CD4-positive, alpha-beta T cell treated with Interleukin-17A for 4 hours (primary cell): ENCODE measurements at regions not wholly inside any gene's neighbourhood (a gene's known extent, or its start where the extent isn't known, plus 50 kb on each side); places are given as distances from the start of the nearest gene placed in this dataset.
"Not testable (repeated sequence)": the region's sequence is repeated elsewhere in the genome, so short reads cannot be mapped to it uniquely, and the experiment has no call there.

Source experiments
- DNase-seq: peaks from one replicate; pipeline ENCODE4 v3.0.0-alpha.2; 2020; ENCODE audit warnings: mixed read lengths

DNA sequence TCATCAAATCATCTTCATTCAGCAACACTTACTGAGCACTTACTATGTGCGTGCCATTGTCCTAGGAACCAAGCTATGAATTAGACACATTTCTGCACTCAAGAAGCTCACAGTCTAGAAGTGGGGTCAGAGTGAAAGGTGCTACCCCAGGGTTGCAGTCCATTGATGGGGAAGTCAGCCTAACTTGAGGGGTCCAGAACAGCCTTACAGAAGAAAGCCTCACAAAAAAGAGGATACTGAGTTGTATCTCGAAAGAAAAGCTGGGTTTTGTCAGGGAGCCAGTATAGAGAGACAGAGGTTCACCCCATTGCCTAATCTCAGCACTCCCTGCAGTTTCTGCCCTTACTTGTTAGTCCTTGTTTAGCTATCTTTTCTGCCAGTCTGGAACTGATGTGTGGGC, 153.1 kb upstream of the JUN start:
- DNase-seq, result no peak

DNA sequence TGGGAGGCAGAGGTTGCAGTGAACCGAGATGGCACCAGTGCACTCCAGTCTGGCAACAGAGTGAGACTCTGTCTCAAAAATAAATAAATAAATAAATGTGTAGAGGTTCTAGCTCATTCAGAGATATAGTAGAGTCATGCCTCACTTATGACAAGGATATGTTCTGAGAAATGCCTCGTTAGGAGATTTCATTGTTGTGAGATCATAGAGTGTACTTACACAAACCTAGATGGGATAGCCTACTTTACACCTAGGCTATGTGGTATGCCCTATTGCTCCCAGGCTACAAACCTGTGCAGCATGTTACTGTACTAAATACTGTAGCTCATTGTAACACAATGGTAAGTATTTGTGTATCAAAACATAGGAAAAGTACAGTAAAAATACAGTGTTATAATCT, 155.3 kb upstream of the JUN start:
- no peak for DNase-seq

DNA sequence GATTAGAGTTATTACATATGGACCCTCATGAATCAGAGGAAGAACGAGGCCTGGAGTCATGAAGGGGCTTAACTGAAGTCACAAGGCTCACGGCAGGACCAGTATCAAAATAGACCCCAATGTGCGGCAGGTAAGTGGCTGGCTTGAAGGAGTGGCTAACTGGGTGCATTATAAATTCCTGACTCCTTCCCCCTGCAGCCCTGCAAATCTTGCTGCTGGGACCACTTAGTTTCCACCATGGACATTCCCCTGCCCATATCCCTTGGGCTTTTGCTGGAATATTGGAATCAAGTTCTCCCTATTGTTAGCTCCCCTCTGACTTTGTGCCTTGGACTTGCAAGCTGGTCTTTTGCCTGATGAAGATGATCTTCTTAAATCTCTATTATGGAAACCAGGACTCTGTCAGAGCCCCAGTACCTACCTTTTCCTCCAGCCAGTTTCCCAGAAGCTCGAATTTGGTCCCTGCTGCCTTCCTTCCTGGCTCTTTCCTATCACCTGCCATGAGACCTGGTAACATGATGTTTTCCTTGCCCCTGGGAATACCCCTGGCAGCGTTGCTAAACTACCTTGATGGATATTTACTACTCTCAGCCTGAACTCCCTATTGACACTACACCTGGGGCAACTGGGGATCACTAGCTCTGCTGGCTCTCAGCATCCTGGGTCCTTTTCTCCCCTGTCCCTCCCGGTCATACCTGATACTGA, 156.0 kb upstream of the JUN start:
- no peak for DNase-seq

DNA sequence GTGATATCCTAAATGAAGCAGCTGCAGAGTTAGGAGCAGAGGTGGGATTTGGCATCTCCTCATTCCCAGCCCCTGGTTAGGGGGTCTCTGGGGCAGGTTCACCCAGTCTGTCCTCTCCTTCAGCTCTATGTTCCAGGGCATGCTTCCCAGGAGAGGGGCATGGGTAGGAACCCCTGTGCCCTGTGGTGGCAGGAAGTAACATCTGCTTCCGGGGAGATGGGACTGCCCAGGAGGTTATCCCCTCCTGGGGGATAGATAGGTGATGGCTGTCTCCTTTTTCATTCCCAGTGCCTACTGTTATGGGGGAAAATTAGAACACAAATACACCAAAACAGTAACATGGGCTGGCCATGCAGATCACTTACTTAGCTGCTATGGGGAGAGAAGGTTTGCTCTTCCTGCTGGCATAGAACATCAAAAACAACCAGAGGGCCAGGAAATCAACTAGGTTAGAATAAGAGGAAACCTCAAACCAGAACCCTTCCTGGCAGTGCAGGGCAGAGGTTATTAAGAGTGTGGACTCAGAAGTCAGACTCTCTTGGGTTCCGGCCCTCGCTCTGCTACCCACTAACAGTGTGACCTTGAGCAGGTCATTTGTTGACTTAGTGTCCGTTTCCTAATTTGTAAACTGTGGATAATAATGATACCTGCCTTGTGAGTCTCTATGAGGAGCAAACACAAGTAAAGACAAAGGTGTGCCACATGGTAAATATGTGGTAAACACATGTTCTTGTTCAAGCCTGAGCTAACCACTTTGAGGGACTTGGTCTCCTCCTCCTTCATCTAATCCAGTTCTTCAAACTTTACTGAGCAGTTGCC, 157.8 kb upstream of the JUN start:
- peak; percentile 46 for DNase-seq

DNA sequence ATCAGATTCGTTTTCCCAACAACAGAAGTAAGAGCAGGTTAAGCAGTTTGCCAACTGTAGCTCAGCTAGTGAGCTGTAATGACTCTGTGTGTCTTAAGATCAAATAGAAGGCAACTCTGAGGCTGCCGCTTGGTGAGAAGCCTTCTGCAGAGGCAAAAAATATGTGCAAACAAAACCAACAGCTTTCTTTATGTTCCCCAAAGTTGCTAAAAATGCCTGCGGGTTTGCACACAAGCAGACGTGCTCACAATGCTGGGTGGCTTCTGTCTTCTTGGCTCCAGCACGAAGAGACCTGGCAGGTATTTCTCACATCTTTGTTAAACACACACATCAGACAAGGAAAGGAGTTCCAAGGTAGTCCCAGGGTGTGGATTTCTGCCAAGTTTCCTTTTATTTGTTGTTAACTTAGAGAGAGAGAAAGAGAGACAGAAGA, 158.9 kb upstream of the JUN start:
- peak; percentile 36 for DNase-seq

DNA sequence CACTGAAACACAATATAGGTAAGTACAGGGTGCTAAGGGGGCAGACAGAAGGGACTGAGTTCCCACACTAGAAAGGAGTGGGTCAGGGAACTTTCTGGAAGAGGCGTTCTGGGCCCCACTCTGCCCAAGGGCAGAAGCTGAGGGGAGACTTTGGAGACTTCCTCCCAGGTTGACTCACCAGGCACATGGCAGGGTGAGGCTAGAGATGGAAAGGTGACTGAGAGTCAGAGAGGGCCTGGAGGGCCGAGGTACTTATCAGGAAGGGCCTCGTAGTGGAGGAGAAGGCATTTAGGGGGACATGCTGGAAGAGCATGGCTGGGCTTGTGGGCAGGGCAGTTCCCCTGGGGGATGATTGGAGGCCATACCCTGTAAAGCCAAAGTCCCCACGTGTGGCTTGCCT, 159.9 kb upstream of the JUN start:
- peak; percentile 14 for DNase-seq

DNA sequence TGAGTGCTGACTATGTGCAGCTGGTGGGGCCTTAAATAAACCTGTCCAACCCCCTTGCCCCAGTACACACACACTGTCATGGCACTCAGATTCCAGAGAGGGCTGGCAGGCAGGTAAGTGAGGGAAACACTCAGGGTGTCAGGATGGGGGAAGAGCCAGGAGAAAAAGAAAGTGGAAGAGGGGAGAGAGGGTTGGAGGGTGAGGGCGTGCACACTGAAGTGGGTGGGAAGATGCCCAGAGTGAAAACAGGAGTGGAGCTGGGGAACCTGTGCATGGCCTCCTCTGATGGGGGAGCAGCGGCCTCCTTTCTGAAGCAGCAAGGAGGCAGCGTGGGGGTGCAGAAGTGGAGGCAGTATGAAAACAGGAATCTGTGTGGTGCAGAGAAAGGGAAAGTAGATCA, 160.6 kb upstream of the JUN start:
- DNase-seq, result no peak

DNA sequence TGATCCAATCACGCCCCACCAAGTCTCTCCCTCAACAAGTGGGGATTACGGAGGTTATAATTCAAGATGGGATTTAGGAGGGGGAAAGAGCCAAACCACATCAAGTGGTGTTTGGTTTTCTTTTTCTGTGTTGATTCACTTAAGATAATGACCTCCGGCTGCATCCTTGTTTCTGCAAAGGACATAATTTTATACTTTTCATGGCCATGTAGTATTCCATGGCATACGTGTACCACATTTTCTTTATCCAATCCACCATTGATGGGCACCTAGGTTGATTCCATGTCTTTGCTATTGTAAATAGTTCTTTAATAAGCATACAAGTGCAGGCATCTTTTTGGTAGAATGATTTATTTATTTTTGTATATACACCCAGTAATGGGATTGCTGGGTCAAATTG, 162.5 kb upstream of the JUN start:
- no peak for DNase-seq

DNA sequence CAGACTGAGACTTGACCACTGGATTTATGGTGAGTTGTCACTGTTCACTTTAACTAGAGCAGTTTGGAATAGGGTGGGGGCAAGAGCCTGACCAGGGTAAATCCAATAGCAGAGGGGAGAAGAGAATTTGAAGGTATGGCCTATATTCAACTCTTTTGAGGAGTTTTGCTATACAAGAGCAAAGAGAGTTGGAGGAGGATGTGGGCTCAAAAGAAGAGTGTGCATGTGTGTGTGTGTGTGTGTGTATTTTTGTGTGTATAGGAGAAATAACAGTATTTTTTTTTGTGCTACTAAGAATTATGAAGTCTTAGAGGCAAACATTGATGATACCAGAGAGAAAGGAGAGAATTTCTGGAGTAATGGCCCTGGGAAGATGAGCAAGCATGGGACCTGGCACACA, 164.8 kb upstream of the JUN start:
- no peak for DNase-seq

DNA sequence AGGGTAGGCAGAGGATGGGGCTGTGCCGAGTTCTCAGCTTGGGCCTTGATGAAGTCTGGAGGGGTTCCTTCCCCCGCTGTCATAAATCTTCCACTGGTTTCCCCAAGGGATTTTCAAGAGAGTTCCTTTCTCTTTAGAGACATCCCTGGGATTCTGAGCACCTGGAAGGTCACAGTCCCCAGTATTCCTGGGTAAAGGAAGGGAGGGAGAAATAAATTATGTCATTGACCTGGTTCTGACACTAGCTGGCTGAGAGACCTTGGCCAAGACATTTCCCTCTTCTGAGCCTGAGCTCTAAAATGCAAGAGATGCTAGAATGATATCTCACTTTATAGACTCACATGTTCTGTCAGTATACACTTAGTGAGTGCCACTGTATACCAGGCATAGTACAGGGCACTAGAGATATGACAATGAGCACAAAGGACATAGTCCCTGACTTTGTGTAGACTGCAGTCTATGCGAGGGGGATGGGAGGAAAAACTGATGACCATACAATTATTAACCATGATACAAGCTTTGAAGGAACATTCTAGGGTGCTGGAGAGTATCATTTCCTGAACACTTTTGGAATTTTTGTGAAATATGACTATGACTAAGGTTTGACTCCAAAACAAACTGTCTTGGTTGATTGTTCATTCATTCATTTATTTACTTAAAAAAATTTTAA, 165.8 kb upstream of the JUN start:
- no peak for DNase-seq

DNA sequence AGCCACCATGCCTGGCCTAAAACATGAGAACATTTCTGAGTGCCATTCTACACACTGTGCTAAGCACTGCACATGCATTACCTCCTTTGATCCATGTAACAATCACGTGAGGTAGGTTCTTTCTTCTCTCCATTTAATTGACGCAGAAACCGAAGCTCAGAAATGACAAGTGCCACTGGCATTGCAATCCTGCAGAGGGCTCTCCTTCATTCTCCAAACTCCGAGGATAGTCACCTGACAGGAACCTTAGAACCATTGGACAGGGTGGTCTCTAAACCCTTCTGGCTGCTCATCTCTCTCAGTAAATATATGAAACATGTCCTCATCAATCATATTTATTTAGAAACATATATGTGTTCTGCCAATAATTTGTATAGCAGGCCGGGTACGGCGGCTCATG, 167.1 kb upstream of the JUN start:
- DNase-seq, result no peak

DNA sequence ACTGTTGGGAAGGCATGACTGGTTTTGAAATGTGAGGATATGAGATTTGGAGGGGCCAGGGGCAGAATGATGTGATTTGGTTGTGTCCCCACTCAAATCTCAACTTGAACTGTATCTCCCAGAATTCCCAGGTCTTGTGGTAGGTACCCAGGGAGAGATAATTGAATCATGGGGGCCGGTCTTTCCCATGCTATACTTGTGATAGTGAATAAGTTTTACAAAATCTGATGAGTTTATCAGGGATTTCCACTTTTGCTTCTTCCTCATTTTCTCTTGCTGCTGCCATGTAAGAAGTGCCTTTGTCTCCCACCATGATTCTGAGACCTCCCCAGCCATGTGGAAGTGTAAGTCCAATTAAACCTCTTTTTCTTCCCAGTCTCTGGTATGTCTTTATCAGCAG, 170.1 kb upstream of the JUN start:
- DNase-seq, result not testable (repeated sequence)

DNA sequence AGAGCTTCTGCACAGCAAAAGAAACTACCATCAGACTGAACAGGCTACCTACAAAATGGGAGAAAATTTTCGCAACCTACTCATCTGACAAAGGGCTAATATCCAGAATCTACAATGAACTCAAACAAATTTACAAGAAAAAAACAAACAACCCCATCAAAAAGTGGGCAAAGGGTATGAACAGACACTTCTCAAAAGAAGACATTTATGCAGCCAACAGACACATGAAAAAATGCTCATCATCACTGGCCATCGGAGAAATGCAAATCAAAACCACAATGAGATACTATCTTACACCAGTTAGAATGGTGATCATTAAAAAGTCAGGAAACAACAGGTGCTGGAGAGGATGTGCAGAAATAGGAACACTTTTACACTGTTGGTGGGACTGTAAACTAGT, 179.4 kb upstream of the JUN start:
- not testable (repeated sequence) for DNase-seq

DNA sequence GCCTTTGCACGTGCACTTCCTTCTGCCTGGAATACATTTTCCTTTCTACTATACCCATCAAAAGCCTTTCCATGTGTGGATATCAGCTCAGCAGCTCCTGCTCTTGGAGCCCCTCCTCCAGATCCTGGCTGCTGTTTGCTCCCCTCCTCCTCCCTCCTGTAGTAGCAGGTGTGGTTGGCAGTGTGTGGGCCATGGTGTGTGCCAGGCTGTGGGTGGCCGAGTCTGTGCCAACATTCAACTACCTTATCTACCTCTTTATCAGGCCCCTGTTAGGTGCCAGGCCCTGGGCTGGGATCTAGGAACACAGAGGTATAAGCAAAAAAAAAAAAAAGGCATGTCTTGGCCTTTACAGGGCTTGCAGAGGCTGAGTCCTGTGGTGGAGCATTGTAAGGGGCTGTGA, 180.6 kb upstream of the JUN start:
- no peak for DNase-seq

DNA sequence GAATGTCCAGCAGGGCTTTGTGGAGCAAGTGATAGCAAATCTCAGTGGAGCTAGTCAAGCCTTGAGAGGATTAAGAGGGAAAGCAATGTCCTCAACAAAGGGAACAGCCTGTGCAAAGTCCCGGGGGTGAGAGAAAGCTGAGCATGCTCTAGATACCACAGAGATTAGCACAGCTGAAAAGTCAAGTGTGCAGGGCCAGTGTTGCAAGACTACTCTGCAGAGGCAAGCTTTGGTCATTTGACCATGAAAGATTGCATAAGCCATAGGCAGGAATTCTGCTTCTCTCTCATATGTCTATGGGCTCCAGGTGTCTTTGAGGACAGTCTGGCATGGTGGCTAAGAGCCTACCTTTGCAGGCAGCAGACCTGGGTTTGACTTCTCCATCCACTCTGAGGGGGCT, 181.0 kb upstream of the JUN start:
- DNase-seq, result no peak

DNA sequence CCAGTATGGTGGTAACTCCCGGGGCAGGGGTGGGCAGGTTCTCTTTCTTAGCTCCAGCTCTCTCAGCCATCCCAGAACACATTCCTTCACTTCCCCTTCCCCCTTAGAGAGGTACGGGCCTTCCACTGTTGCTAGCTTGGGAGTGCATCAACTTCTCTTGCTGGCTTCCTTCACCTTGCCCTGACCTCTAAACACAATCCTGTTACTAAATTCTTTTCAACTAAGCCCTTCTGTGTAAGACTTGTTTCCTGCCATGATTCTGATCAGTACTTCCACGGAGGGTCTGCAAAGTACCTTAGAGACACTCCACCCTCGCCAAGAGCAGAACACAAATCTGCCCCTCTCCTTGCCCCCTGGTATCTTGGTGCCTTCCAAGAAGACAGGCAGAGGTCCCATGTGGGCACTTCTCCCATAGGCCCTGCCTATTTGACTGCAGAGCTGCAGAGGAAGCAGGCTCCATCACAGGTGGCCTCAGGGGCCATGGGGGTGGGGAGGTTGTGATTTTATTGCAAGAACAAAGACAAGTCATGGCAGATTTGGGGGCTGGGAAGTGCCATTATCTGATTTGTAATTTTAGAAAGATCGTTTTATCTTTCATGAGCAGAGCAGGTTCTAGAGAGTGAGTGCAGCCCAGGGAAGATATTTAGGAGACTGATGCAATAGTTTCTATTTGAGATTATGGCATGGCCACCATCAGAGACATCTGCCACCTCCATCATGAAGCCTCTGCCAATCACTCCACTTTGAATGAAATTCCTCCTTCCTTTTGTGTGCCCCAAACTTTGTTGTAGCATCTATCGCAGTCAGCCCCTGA, 182.5 kb upstream of the JUN start:
- peak; percentile 12 for DNase-seq

DNA sequence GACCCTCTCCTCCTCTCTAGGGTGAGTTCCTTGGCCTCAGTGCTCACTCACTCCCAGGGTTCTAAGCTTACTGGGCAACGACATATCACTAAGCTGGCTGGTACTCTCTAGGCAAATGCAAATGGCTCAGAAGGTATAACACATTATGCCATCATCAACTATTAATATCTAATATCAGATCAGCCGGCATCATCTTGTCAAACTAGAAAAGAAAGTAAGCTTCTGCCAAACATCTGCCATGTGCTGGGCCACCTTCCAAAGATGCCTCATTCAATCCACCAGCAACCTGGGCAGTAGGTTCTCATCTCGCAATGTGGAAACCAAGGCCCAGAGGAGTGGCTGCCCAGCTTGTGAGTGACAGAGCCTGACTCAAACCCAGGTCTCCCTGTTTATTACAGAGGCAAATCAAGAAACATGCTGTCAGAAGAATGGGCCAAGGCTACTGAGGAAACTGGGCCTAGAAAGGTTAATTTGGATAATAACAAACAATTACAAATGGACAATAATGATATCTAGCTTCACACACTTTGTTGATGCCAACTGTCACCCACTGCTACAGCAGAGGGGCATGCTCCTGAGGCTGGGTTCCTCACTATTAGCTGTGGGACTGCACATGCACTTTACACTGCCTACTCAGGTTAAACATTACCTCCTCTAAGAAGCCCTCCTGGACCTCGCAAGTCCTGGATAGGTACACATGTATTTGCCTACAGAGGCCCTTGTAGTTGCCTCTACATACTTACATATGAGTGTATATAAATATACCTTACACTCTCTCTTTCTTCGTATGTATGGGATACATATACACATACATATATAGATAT, 183.3 kb upstream of the JUN start:
- no peak for DNase-seq

DNA sequence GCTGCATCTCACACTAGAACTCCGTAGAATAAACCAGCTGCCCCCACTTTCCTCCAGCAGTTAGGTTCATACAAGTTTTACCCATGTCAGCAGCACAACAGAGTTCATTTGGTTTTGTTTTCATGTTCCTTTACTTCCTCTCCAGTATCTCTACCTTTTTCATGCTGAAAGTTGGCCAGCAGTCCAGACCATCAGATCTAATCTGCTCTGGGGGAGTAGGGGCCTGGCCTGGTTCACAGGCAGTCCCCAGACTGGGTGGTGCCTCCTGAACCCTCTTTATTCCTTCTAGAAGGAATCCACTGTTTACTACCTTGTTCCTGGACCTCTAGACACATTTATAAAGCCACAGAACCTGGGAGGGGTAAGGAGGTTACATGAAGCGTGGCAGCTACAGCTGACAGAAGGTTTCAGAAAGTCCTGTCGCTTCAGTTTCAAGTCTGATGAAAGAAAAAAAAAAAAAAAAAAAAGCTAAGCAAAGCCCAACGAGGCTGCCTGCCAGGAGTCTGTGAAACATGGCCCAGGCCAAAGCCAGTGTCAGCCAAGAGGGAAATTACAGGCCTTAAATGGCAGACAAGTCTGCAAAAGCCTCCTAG, 184.6 kb upstream of the JUN start:
- DNase-seq, result peak; percentile 33

DNA sequence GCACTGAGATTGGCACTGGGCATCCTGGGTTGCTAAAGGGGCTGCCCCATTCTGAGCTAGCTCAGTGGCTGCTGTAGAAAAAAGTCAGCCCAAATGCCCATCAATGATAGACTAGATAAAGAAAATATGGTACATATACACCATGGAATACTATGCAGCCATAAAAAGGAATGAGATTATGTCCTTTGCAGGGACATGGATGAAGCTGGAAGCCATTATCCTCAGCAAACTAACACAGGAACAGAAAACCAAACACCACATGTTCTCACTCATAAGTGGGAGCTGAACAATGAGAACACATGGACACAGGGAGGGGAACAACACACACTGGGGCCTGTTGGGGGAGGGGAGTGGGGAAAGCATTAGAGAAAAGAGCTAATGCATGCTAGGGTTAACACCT, 185.3 kb upstream of the JUN start:
- not testable (repeated sequence) for DNase-seq

DNA sequence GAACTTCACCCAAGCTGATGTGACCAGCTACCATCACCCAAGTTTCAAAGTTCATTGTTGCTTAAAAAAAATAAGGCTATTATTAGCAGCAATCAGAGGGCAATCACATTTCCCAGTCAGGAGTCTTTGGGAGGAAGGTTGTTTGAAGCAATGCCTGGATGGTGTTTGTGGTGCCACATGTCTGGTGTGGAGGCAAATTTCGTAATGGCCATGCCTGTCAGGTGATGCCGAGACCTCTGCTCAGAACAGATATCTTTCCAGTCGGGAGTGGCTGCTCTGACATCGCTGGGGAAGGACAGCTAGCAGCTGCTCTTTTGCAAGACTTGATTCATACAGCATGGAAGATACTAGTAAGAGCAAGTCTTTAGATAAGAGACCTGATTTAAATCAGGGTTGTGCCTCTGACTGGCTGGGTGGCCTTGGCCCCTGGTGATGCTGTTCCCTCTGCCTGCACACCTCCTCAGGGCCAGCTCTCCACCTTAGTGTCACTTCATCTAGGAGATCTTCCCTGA, 187.8 kb upstream of the JUN start:
- DNase-seq, result no peak

DNA sequence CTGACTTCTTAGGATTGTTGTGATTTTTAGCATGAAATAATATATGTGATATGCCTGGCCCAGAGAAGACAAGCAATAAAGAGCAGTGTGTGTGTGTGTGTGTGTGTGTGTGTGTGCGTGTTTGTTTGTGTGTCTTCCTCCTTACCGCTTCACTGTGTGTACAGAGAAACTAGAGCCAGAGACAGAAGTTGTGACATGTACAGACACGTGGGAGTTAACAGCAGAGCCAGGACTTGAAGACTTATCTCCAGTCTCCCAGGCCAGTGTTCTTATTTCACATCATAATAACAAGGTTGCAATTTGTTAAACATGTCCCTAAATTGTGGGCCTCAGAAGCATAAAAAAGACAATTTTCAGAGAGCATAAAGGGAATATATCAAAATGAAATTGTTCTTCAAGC, 192.0 kb upstream of the JUN start:
- no peak for DNase-seq

DNA sequence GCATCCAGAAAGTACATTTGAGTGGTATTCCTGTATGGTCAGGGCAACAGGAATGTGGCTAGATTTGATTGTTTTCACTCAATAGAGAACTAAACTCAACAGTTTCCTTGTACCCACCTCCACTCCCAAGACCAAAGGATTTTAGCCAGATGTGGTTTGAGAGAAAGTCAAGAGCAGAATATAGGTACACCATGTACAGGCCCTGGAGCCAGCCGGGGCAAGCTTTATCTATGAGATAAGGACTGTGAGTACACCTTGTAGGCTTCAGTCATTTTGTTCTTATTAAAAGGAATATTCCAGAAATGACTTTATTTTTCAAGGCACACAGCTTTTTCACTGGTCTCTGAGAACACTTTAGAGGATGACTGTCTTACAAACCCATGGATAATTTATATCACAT, 192.4 kb upstream of the JUN start:
- DNase-seq, result no peak
